HepG2 (cell line): ENCODE measurements at regions not wholly inside any gene's neighbourhood (a gene's known extent, or its start where the extent isn't known, plus 50 kb on each side); places are given as distances from the start of the nearest gene placed in this dataset.

ENCODE experiments used
- CENPX ChIP-seq: sonication (generic); formaldehyde crosslinking; IDR thresholded peaks from 2 replicates; pipeline ENCODE4 v1.9.0; 2021; ENCODE audit warnings: mild to moderate bottlenecking, missing genetic modification reagents, moderate library complexity
- ETV5 ChIP-seq: IDR thresholded peaks from 2 replicates; pipeline ENCODE4 v1.6.1; 2018; ENCODE audit warnings: missing biosample characterization, missing genetic modification reagents, inconsistent platforms, borderline replicate concordance
- HNRNPUL1 ChIP-seq: fragments of 200-400 bp; formaldehyde crosslinking; IDR thresholded peaks from 2 replicates; pipeline ENCODE4 v1.6.1; 2017; ENCODE audit warnings: low read depth, mild to moderate bottlenecking, low read length, moderate library complexity
- MATR3 ChIP-seq: sonication (generic); formaldehyde crosslinking; IDR thresholded peaks from 2 replicates; pipeline ENCODE4 v1.4.0; 2020; ENCODE audit warnings: missing genetic modification reagents
- NCOA1 ChIP-seq: sonication (generic); formaldehyde crosslinking; IDR thresholded peaks from 2 replicates; pipeline ENCODE4 v1.9.0; 2021; ENCODE audit warnings: missing genetic modification reagents
- PTBP1 ChIP-seq: fragments of 200-400 bp; formaldehyde crosslinking; IDR thresholded peaks from 2 replicates; pipeline ENCODE4 v1.6.1; 2018; ENCODE audit warnings: low read length, low read depth; ENCODE audit not compliant: poor library complexity, severe bottlenecking
- SNAI1 ChIP-seq: sonication (generic); formaldehyde crosslinking; IDR thresholded peaks from 2 replicates; pipeline ENCODE4 v1.5.0; 2020; ENCODE audit warnings: mild to moderate bottlenecking, missing genetic modification reagents, borderline replicate concordance
- ZNF207 ChIP-seq: fragments of 450-650 bp; IDR thresholded peaks from 2 replicates; pipeline ENCODE4 v1.6.1; 2016; ENCODE audit warnings: antibody characterized with exemption, borderline replicate concordance
- TF ChIP-seq, protein P1 (sequence below): sonication (generic); formaldehyde crosslinking; IDR thresholded peaks from 2 replicates; pipeline ENCODE4 v1.4.0; 2020; ENCODE audit warnings: missing genetic modification reagents, borderline replicate concordance
- TF ChIP-seq, protein P2 (sequence below): sonication (generic); formaldehyde crosslinking; conservative IDR thresholded peaks from 2 replicates; pipeline ENCODE4 v1.4.0; 2020; ENCODE audit warnings: missing genetic modification reagents
- TF ChIP-seq, protein P3 (sequence below): sonication (generic); formaldehyde crosslinking; IDR thresholded peaks from 2 replicates; pipeline ENCODE4 v1.4.0; 2020; ENCODE audit warnings: missing genetic modification reagents
- TF ChIP-seq, protein P4 (sequence below): sonication (generic); formaldehyde crosslinking; IDR thresholded peaks from 2 replicates; pipeline ENCODE4 v1.4.0; 2020; ENCODE audit warnings: missing genetic modification reagents

DNA sequence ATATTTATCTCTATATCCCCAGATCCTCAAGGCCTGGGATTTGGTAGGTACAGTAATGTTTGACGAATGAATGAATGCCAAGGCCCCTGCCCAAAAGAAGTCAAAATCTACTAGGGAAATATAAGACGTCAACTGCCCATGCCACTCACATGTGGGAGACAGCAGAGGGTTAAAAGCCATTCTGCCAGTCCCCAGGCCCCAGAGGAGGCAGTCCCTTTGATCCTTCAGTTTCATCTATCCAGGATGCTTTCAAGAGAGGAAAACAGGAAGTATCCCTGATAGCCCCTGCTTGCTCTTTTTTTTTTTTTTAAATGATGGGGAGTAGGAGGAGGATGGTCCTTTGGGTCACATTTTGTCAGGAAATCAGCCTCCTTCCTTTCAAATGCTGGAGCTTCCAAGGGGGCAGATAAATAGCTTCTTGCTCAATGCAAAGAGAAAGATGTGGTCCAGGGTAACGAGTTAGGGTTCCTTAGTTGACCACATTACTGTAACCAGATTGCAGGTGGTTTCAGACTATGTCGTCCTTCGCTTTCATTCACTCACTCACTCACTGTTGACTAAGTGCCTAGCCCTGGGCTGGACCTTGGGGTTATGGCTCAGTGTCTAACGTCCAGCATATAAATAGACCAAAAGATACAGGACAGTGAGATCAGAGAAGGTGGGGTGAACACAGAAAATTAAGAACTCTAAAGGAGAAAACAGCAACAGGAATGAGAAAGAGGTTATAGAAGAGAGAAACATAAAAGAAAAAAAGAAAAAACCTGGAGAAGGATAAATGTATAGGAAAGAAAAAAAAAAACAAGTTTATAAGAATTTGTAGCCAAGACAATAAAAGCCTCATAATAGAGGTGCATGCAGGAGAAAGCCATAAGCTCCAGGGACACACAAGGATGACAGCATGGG, 64.6 kb upstream of the PIM1 start (continued):
- TF ChIP-seq, protein P1, sequence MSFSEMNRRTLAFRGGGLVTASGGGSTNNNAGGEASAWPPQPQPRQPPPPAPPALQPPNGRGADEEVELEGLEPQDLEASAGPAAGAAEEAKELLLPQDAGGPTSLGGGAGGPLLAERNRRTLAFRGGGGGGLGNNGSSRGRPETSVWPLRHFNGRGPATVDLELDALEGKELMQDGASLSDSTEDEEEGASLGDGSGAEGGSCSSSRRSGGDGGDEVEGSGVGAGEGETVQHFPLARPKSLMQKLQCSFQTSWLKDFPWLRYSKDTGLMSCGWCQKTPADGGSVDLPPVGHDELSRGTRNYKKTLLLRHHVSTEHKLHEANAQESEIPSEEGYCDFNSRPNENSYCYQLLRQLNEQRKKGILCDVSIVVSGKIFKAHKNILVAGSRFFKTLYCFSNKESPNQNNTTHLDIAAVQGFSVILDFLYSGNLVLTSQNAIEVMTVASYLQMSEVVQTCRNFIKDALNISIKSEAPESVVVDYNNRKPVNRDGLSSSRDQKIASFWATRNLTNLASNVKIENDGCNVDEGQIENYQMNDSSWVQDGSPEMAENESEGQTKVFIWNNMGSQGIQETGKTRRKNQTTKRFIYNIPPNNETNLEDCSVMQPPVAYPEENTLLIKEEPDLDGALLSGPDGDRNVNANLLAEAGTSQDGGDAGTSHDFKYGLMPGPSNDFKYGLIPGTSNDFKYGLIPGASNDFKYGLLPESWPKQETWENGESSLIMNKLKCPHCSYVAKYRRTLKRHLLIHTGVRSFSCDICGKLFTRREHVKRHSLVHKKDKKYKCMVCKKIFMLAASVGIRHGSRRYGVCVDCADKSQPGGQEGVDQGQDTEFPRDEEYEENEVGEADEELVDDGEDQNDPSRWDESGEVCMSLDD (CRISPR knock-in tag), result no peak
- TF ChIP-seq CENPX (CRISPR knock-in tag) (no peak), NCOA1 (CRISPR knock-in tag) (0 out of 2 replicates have a peak, but pooled peaks have one; percentile 48), SNAI1 (CRISPR knock-in tag) (peak; percentile 56; the same call in 1 of the 2 replicates), HNRNPUL1 (no peak), MATR3 (CRISPR knock-in tag) (no peak), PTBP1 (no peak), ZNF207 (no peak), ETV5 (CRISPR knock-in tag) (peak; percentile 98)
- TF ChIP-seq, protein P2, sequence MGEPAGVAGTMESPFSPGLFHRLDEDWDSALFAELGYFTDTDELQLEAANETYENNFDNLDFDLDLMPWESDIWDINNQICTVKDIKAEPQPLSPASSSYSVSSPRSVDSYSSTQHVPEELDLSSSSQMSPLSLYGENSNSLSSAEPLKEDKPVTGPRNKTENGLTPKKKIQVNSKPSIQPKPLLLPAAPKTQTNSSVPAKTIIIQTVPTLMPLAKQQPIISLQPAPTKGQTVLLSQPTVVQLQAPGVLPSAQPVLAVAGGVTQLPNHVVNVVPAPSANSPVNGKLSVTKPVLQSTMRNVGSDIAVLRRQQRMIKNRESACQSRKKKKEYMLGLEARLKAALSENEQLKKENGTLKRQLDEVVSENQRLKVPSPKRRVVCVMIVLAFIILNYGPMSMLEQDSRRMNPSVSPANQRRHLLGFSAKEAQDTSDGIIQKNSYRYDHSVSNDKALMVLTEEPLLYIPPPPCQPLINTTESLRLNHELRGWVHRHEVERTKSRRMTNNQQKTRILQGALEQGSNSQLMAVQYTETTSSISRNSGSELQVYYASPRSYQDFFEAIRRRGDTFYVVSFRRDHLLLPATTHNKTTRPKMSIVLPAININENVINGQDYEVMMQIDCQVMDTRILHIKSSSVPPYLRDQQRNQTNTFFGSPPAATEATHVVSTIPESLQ, result no peak
- TF ChIP-seq, protein P3, sequence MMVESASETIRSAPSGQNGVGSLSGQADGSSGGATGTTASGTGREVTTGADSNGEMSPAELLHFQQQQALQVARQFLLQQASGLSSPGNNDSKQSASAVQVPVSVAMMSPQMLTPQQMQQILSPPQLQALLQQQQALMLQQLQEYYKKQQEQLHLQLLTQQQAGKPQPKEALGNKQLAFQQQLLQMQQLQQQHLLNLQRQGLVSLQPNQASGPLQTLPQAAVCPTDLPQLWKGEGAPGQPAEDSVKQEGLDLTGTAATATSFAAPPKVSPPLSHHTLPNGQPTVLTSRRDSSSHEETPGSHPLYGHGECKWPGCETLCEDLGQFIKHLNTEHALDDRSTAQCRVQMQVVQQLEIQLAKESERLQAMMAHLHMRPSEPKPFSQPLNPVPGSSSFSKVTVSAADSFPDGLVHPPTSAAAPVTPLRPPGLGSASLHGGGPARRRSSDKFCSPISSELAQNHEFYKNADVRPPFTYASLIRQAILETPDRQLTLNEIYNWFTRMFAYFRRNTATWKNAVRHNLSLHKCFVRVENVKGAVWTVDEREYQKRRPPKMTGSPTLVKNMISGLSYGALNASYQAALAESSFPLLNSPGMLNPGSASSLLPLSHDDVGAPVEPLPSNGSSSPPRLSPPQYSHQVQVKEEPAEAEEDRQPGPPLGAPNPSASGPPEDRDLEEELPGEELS (CRISPR knock-in tag), result peak; percentile 96
- TF ChIP-seq, protein P4, sequence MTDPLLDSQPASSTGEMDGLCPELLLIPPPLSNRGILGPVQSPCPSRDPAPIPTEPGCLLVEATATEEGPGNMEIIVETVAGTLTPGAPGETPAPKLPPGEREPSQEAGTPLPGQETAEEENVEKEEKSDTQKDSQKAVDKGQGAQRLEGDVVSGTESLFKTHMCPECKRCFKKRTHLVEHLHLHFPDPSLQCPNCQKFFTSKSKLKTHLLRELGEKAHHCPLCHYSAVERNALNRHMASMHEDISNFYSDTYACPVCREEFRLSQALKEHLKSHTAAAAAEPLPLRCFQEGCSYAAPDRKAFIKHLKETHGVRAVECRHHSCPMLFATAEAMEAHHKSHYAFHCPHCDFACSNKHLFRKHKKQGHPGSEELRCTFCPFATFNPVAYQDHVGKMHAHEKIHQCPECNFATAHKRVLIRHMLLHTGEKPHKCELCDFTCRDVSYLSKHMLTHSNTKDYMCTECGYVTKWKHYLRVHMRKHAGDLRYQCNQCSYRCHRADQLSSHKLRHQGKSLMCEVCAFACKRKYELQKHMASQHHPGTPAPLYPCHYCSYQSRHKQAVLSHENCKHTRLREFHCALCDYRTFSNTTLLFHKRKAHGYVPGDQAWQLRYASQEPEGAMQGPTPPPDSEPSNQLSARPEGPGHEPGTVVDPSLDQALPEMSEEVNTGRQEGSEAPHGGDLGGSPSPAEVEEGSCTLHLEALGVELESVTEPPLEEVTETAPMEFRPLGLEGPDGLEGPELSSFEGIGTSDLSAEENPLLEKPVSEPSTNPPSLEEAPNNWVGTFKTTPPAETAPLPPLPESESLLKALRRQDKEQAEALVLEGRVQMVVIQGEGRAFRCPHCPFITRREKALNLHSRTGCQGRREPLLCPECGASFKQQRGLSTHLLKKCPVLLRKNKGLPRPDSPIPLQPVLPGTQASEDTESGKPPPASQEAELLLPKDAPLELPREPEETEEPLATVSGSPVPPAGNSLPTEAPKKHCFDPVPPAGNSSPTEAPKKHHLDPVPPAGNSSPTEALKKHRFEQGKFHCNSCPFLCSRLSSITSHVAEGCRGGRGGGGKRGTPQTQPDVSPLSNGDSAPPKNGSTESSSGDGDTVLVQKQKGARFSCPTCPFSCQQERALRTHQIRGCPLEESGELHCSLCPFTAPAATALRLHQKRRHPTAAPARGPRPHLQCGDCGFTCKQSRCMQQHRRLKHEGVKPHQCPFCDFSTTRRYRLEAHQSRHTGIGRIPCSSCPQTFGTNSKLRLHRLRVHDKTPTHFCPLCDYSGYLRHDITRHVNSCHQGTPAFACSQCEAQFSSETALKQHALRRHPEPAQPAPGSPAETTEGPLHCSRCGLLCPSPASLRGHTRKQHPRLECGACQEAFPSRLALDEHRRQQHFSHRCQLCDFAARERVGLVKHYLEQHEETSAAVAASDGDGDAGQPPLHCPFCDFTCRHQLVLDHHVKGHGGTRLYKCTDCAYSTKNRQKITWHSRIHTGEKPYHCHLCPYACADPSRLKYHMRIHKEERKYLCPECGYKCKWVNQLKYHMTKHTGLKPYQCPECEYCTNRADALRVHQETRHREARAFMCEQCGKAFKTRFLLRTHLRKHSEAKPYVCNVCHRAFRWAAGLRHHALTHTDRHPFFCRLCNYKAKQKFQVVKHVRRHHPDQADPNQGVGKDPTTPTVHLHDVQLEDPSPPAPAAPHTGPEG (CRISPR knock-in tag), result no peak
